Astrocyte (in vitro differentiated cells and primary cell): ENCODE measurements at regions not wholly inside any gene's neighbourhood (a gene's known extent, or its start where the extent isn't known, plus 50 kb on each side); places are given as distances from the start of the nearest gene placed in this dataset.

Experiments used
- DNase-seq: peaks from one replicate; pipeline ENCODE4 v3.0.0-alpha.2; 2010; ENCODE audit warnings: low read depth
- FAIRE-seq: peaks from 2 replicates; lab custom pipeline; 2011; peaks lifted over from hg19 to GRCh38; lab: Jason Lieb, UNC
- H2AFZ ChIP-seq: 2 replicates; pipeline ENCODE4 v1.6.0; 2012; ENCODE audit warnings: low read depth, low read length, inconsistent platforms
- H3K27ac ChIP-seq: 2 replicates; pipeline ENCODE4 v1.5.1; 2011; ENCODE audit warnings: low read depth, low read length, inconsistent platforms
- H3K27me3 ChIP-seq: 2 replicates; pipeline ENCODE4 v1.6.0; 2011; ENCODE audit warnings: low read length, inconsistent platforms; ENCODE audit not compliant: insufficient read depth
- H3K36me3 ChIP-seq: 2 replicates; pipeline ENCODE4 v1.5.1; 2011; ENCODE audit warnings: low read length, inconsistent platforms; ENCODE audit not compliant: insufficient read depth
- H3K4me1 ChIP-seq: 2 replicates; pipeline ENCODE4 v1.5.1; 2011; ENCODE audit warnings: low read length, inconsistent platforms; ENCODE audit not compliant: insufficient read depth
- H3K4me2 ChIP-seq: 2 replicates; pipeline ENCODE4 v1.6.0; 2012; ENCODE audit warnings: low read length, inconsistent platforms
- H3K4me3 ChIP-seq: 2 replicates; pipeline ENCODE4 v1.5.1; 2011; ENCODE audit warnings: low read depth, mild to moderate bottlenecking, low read length, inconsistent platforms; ENCODE audit not compliant: insufficient read depth
- H3K79me2 ChIP-seq: 2 replicates; pipeline ENCODE4 v1.6.0; 2012; ENCODE audit warnings: mild to moderate bottlenecking, low read length, inconsistent platforms; ENCODE audit not compliant: insufficient read depth
- H3K9ac ChIP-seq: 2 replicates; pipeline ENCODE4 v1.6.0; 2012; ENCODE audit warnings: mild to moderate bottlenecking, low read length, inconsistent platforms
- H3K9me3 ChIP-seq: 2 replicates; pipeline ENCODE4 v1.5.1; 2012; ENCODE audit warnings: low read depth, mild to moderate bottlenecking, low read length, inconsistent platforms; ENCODE audit not compliant: insufficient read depth
- H4K20me1 ChIP-seq: 2 replicates; pipeline ENCODE4 v1.6.0; 2012; ENCODE audit warnings: low read length, inconsistent platforms; ENCODE audit not compliant: insufficient read depth
- H3K27ac Mint-ChIP-seq: one replicate; pipeline ENCODE4 v1.8.0; 2021; ENCODE audit warnings: mild to moderate bottlenecking, mixed read lengths; ENCODE audit not compliant: unreplicated experiment
- H3K27me3 Mint-ChIP-seq: one replicate; pipeline ENCODE4 v1.8.0; 2021; ENCODE audit warnings: low read depth, mixed read lengths; ENCODE audit not compliant: unreplicated experiment
- H3K36me3 Mint-ChIP-seq: one replicate; pipeline ENCODE4 v1.8.0; 2021; ENCODE audit warnings: low read depth, mixed read lengths; ENCODE audit not compliant: unreplicated experiment
- H3K4me1 Mint-ChIP-seq: one replicate; pipeline ENCODE4 v1.8.0; 2021; ENCODE audit warnings: low read depth, mixed read lengths; ENCODE audit not compliant: unreplicated experiment
- H3K4me3 Mint-ChIP-seq: one replicate; pipeline ENCODE4 v1.8.0; 2021; ENCODE audit warnings: mild to moderate bottlenecking, moderate library complexity, mixed read lengths; ENCODE audit not compliant: unreplicated experiment
- H3K9me3 Mint-ChIP-seq: one replicate; pipeline ENCODE4 v1.8.0; 2021; ENCODE audit warnings: mild to moderate bottlenecking, mixed read lengths; ENCODE audit not compliant: unreplicated experiment
- CTCF ChIP-seq: IDR thresholded peaks from 2 replicates; pipeline ENCODE4 v1.5.1; 2011; ENCODE audit warnings: low read depth, mild to moderate bottlenecking, inconsistent platforms, low read length, moderate library complexity; ENCODE audit not compliant: insufficient read depth
- EZH2 ChIP-seq: IDR thresholded peaks from 2 replicates; pipeline ENCODE4 v1.6.1; 2012; ENCODE audit warnings: mild to moderate bottlenecking, low read length, inconsistent platforms; ENCODE audit not compliant: insufficient read depth

GRCh38 chrY:8466813-8467212, 870.5 kb upstream of the TSPY4 start:
- H2AFZ ChIP-seq: no peak overlapping the region
- no peaks in the 10 kb centered on the region for H3K27me3 Mint-ChIP-seq
- FAIRE-seq (no peak), DNase-seq (no peak)
- H3K9me3 ChIP-seq: no peaks in the 10 kb centered on the region
- H3K9ac ChIP-seq: no peak overlapping the region
- H3K4me3 ChIP-seq: no peak overlapping the region
- no peaks in the 10 kb centered on the region for H3K4me1 ChIP-seq
- H3K27me3 ChIP-seq: no peaks in the 10 kb centered on the region
- no peak overlapping the region for H3K27ac ChIP-seq
- H3K36me3 Mint-ChIP-seq: no peaks in the 10 kb centered on the region
- TF ChIP-seq EZH2 (no peak), CTCF (no peak)
- no peaks in the 10 kb centered on the region for H3K4me1 Mint-ChIP-seq
- H3K9me3 Mint-ChIP-seq: peaks cover 4% of the 10 kb centered on the region
- no peaks in the 10 kb centered on the region for H4K20me1 ChIP-seq
- no peak overlapping the region for H3K27ac Mint-ChIP-seq
- H3K4me2 ChIP-seq: no peak overlapping the region
- H3K79me2 ChIP-seq: no peaks in the 10 kb centered on the region
- no peaks in the 10 kb centered on the region for H3K36me3 ChIP-seq
- H3K4me3 Mint-ChIP-seq: no peak overlapping the region

- H3K4me1 ChIP-seq: no peaks in the 10 kb centered on the region
- no peaks in the 10 kb centered on the region for H3K9me3 ChIP-seq
- no peak for FAIRE-seq
- no peak overlapping the region for H3K4me2 ChIP-seq
- no peak overlapping the region for H3K4me3 Mint-ChIP-seq
- no peak overlapping the region for H3K27ac Mint-ChIP-seq
- no peak overlapping the region for H3K27ac ChIP-seq
- H3K27me3 Mint-ChIP-seq: no peaks in the 10 kb centered on the region
- H3K9ac ChIP-seq: no peak overlapping the region
- peaks cover 2% of the 10 kb centered on the region for H3K9me3 Mint-ChIP-seq
- no peaks in the 10 kb centered on the region for H3K4me1 Mint-ChIP-seq
- DNase-seq: no peak
- H3K36me3 ChIP-seq: no peaks in the 10 kb centered on the region
- H3K27me3 ChIP-seq: no peaks in the 10 kb centered on the region
- H4K20me1 ChIP-seq: no peaks in the 10 kb centered on the region
- no peak overlapping the region for H3K4me3 ChIP-seq
- H2AFZ ChIP-seq: no peak overlapping the region
- TF ChIP-seq CTCF: no peak
- no peak for TF ChIP-seq EZH2
- H3K79me2 ChIP-seq: no peaks in the 10 kb centered on the region
- no peaks in the 10 kb centered on the region for H3K36me3 Mint-ChIP-seq
These were observed 867.0 kb upstream of the TSPY4 start for GRCh38 chrY:8470249-8470648.

GRCh38 chrY:8479141-8479540, 858.1 kb upstream of the TSPY4 start:
- TF ChIP-seq EZH2: no peak
- no peak for TF ChIP-seq CTCF
- DNase-seq: no peak
- FAIRE-seq: no peak
- Histone ChIP-seq H4K20me1 (no peaks in the 10 kb centered on the region), H3K36me3 (no peaks in the 10 kb centered on the region), H3K9me3 (no peaks in the 10 kb centered on the region), H3K27ac (no peak overlapping the region), H3K4me2 (no peak overlapping the region), H3K27me3 (no peaks in the 10 kb centered on the region), H2AFZ (no peak overlapping the region), H3K79me2 (no peaks in the 10 kb centered on the region), H3K9ac (no peak overlapping the region), H3K4me1 (no peaks in the 10 kb centered on the region), H3K4me3 (no peak overlapping the region)
- H3K27ac Mint-ChIP-seq: no peak overlapping the region
- no peaks in the 10 kb centered on the region for H3K9me3 Mint-ChIP-seq
- H3K36me3 Mint-ChIP-seq: no peaks in the 10 kb centered on the region
- no peak overlapping the region for H3K4me3 Mint-ChIP-seq
- H3K4me1 Mint-ChIP-seq: no peaks in the 10 kb centered on the region
- H3K27me3 Mint-ChIP-seq: no peaks in the 10 kb centered on the region
